GM18519 (cell line): ENCODE measurements at regions not wholly inside any gene's neighbourhood (a gene's known extent, or its start where the extent isn't known, plus 50 kb on each side); places are given as distances from the start of the nearest gene placed in this dataset.

Experiments used
- ATAC-seq: cut with Tn5 transposase; IDR thresholded peaks from one replicate; pipeline ENCODE4 v1.9.1; 2021; ENCODE audit warnings: mild to moderate bottlenecking, moderate library complexity; ENCODE audit not compliant: unreplicated experiment, low FRiP score

DNA sequence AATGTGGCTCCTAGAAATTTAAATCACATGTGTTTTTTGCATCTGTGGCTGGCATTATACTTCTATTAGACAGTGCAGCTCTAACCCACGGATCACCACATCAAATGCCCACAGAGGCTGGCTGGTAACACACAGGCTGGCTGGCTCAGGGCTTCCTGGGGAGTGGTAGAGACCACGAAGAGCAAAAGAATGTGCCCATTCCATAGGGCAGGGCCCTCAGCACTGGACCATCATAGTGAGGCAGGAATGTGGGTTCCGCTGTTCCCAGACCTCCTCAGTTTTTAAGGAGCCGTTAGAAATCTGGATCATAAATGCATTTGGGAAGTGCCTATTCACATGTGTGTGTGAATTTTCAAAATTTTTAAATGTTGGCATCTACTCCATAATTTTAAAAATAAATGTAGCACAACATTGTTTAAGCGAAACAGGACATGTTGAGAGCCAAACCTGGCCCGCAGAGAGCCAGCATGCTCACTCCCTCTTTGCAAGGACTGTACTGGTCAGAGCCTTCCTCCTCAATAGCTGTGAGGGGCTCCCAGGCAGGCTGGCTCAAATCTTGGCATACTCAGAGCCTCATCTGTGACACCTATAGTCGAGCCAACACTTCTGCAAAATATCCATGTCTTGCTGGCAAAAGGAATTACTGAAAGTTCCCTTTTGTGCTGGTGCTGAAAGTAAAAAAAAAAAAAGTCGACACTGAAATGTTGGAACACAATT lies 190.5 kb downstream of the FNDC1 start:
- ATAC-seq: no peak

GRCh38 chr6:159358562-159358961 lies 189.4 kb downstream of the FNDC1 start:
- no peak for ATAC-seq

DNA sequence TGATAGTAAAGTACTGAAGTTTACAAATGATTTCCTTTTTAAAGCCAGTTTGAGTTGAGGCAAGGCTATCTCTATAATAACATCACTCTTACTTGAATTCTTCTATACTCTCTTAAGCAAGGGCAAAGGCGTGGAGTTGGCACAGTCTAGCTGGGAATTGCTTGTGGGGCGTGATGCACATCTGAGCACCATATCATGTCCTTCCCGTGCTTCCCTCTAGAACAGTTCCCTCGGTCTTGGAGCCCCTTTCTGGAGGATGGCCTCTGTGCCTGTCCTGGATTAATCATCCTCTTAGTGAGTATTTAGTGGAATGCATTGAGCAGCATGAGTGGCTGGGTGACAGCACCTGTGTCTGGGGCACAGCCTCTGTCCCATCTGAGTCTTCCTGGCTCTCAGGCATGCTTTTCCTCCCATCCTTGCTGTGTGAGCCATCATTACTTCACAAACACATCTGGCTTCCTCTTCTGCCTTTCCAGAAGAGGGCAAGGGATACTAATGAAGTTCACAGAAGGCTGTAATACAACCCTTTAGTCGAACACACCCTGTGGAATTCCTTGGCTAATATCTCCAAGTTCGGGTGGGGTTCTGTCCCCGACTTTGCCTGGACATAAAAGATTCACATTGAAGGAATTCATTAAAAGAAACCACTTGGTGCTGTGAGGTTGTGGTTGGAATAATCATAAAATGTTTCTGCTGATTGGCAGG lies 188.2 kb downstream of the FNDC1 start:
- ATAC-seq: no peak

DNA sequence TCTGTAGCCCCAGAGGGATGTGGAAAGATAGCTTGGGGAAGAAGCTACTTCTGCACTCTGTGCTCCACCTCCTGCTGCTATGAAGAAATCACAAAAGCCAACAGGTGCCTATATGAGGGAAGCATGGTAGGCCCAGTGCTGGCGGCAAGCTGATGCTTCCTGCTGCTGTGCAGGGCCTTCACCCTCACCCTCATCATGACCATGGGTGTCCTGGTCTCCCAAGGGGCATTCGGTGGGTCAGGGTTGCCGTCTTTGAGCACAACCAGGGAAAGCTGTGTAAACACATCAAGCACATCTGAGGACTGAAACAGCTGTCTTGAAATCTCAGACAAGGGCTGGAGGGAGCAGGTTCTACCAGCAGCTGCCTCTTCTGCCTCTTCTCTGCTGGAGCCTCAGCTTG lies 184.0 kb downstream of the FNDC1 start:
- ATAC-seq: no peak

DNA sequence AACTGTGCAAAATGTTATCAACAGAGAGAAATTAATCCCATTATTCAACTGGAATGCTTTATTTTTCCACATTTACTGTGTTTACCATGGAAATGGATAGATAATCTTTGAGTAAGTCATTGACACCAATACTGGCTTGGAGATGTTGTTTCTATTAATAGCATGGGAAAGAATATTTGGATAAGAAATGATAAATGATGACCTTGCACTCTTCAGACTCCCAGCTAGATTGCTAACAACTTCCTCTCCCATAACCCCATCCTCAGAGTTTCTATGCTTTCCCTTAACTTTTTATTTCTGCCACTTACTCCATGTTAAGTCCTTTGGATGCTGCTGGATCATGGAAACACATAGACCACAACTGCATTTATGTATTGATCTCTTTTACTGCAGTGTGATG lies 182.5 kb downstream of the FNDC1 start:
- no peak for ATAC-seq

DNA sequence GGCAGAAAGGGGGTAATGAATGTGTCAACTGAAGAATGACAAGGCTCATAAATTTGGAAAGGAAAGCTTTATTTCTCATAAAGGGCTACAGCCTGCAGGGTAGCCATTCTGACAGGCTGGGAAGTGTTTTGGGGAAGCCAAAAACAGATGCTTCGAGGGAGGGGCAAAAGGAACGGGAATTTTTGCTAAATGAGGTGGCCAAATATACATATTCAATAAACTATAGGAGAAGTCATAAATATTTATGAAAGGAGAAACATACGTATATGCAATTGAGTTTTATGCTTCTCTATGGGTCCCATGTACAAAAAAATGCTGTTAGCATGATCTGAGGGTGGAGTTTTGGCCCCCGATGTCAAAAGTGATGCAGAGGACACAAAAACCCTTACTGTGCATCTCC lies 180.7 kb downstream of the FNDC1 start:
- no peak for ATAC-seq

DNA sequence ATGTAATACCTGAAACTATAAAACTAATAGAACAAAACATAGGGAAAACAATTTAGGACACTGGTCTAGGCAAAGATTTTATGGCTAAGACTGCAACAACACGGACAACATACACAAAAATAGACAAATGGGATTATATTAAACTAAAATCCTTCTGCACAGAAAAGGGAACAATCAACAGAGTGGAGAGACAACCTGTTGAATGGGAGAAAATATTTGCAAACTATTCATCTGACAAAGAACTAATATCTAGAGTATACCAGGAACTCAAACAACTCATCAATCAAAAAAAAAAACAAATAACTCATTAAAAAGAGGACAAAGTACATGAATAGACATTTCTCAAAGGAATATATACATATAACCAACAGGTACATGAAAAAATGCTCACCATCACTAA lies 174.5 kb downstream of the FNDC1 start:
- no peak for ATAC-seq

GRCh38 chr6:159342146-159342545 lies 172.9 kb downstream of the FNDC1 start:
- no peak for ATAC-seq

- ATAC-seq: no peak
Observed at GRCh38 chr6:159334068-159334467, 164.9 kb downstream of the FNDC1 start.

DNA sequence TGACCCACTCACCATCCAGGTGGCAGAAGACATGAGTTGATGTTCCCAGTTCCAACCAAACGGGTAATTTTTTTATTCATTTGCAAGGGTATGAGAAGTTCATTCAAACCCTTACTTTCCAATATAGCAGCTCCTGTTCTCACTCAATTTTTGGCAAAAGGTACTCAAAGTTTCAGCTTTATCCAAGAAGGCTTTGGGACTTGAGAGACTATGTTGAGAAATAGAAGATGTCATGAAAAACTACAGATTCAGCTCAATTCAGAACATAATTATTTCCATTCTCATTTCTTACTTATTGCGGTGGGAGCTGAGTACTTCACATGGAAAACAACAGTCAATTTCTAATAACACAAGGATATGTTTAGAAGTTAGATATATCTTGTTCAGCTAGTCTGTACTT lies 162.3 kb downstream of the FNDC1 start:
- ATAC-seq: no peak

DNA sequence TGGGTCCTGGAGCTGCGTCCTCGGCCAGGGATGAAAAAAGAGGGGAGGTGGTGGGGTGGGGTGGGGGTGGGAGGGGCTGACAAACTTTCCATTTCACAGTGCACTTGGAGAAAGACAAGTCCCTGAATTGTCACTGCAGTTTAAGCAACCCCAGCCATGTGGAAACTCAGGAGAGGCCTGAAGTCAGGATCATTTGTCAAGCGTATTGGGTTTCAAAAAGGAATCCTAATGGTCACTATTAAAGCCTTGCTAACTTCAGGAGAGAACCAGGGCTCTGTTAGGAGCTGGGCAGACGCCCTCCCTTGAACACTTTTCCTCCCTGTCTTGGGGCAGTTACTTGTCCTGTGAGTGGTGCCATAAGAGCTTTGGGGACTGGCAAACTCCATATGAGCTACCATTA lies 159.9 kb downstream of the FNDC1 start:
- no peak for ATAC-seq

GRCh38 chr6:159328052-159328451 lies 158.9 kb downstream of the FNDC1 start:
- no peak for ATAC-seq

- ATAC-seq: no peak
Observed at GRCh38 chr6:159325476-159325875, 156.3 kb downstream of the FNDC1 start.

DNA sequence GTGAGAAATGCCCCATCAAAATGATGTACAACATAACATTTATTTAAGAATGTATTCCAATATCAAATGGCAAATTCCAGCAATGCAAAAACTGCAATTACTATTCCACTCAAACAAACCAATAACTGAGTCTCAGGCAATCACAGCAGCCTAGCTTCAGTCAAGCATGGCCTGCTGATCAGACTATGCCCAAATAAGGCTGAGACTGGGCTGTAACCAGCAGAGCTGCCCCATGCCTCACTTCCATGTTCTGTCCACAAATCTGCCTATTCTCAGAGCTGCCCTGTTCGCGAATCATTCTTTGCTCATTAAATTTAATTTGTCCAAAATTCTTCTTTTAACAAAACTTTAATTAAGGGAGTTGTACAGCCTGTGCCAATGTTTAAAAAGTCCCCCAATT lies 155.4 kb downstream of the FNDC1 start:
- no peak for ATAC-seq
